ENCODE measurements at regions not wholly inside any gene's neighbourhood (a gene's known extent, or its start where the extent isn't known, plus 50 kb on each side); places are given as distances from the start of the nearest gene placed in this dataset.

GRCh38 chr2:848099-848498 is 102.5 kb upstream of the SNTG2 start:
- no peak for TF ChIP-seq KLF10 (tag by site-specific recombination; IDR thresholded peaks at IDR 0.05)
- no peak for TF ChIP-seq ZNF132 (tag by site-specific recombination; IDR thresholded peaks at IDR 0.05; ENCODE audit: borderline replicate concordance)
- no peak for TF ChIP-seq ZNF610 (tag by site-specific recombination; IDR thresholded peaks at IDR 0.05; ENCODE audit: borderline replicate concordance)
- no peak for TF ChIP-seq ZNF510 (tag by site-specific recombination; IDR thresholded peaks at IDR 0.05; ENCODE audit: insufficient replicate concordance)
- TF ChIP-seq PRDM2 (tag by site-specific recombination; IDR thresholded peaks at IDR 0.05; ENCODE audit: borderline replicate concordance) = no peak
- TF ChIP-seq ZNF549 (tag by site-specific recombination; IDR thresholded peaks at IDR 0.05) = no peak
- TF ChIP-seq, protein P1, sequence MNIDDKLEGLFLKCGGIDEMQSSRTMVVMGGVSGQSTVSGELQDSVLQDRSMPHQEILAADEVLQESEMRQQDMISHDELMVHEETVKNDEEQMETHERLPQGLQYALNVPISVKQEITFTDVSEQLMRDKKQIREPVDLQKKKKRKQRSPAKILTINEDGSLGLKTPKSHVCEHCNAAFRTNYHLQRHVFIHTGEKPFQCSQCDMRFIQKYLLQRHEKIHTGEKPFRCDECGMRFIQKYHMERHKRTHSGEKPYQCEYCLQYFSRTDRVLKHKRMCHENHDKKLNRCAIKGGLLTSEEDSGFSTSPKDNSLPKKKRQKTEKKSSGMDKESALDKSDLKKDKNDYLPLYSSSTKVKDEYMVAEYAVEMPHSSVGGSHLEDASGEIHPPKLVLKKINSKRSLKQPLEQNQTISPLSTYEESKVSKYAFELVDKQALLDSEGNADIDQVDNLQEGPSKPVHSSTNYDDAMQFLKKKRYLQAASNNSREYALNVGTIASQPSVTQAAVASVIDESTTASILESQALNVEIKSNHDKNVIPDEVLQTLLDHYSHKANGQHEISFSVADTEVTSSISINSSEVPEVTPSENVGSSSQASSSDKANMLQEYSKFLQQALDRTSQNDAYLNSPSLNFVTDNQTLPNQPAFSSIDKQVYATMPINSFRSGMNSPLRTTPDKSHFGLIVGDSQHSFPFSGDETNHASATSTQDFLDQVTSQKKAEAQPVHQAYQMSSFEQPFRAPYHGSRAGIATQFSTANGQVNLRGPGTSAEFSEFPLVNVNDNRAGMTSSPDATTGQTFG (tag by site-specific recombination; IDR thresholded peaks at IDR 0.05; ENCODE audit: borderline replicate concordance) = no peak
- TF ChIP-seq GFI1B (tag by site-specific recombination; IDR thresholded peaks at IDR 0.05) = no peak
- TF ChIP-seq GLIS1 (tag by site-specific recombination; IDR thresholded peaks at IDR 0.05) = no peak
- no peak for TF ChIP-seq ZNF23 (tag by site-specific recombination; IDR thresholded peaks at IDR 0.05; ENCODE audit: borderline replicate concordance)
- TF ChIP-seq KLF1 (tag by site-specific recombination; IDR thresholded peaks at IDR 0.05) = no peak
- no peak for TF ChIP-seq ZNF324 (tag by site-specific recombination; IDR thresholded peaks at IDR 0.05)
- no peak for TF ChIP-seq ZNF701 (tag by site-specific recombination; IDR thresholded peaks at IDR 0.05)
- no peak for TF ChIP-seq EGR2 (tag by site-specific recombination; IDR thresholded peaks at IDR 0.05; ENCODE audit: low read depth)
- no peak for TF ChIP-seq ZNF155 (tag by site-specific recombination; IDR thresholded peaks at IDR 0.05)
- H3K36me3 ChIP-seq (ENCODE audit: control insufficient read depth in 2 of 2, insufficient read depth in 1 of 2, low read length in 2 of 2) = no peaks in the 10 kb centered on the region
- ChIA-PET POLR2A (no interaction called here), CTCF (interaction anchor here (1.1 kb wide), 1 partner anchor 133 kb away, joined by 3 read pairs; no protein-coding TSS in a partner anchor)
- H3K27ac ChIP-seq (ENCODE audit: extremely low read depth, low read depth, low read length) = no peak overlapping the region
- no peaks in the 10 kb centered on the region for H3K4me1 ChIP-seq (ENCODE audit: control insufficient read depth, insufficient read depth, low read length)
- H3K9me3 ChIP-seq (ENCODE audit: control insufficient read depth, insufficient read depth, low read depth, low read length) = no peaks in the 10 kb centered on the region
- H3K4me3 ChIP-seq (ENCODE audit: low read depth, low read length) = no peak overlapping the region

DNA sequence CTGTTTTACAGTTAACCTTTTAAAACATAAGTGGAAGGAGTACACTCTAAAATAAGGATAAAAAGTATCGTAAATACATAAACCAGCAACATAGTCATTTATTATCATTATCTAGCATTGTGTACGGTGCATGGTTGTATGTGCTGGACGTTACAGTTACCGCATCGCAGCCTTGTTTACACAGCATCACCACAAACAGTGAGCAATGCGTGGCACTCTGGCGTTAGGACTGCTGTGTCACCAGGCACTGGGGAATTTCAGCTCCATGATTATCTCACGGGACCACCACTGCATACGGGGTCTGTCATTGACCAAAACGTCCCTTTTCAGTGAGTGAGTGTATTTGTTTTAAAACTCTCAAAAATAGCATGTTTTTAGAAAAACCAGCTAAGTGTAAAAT is 103.0 kb upstream of the SNTG2 start:
- Histone ChIP-seq H3K27ac (ENCODE audit: extremely low read depth, low read depth, low read length) (no peak overlapping the region), H3K4me3 (ENCODE audit: low read depth, low read length) (no peak overlapping the region), H3K36me3 (ENCODE audit: control insufficient read depth in 2 of 2, insufficient read depth in 1 of 2, low read length in 2 of 2) (no peaks in the 10 kb centered on the region), H3K9me3 (ENCODE audit: control insufficient read depth, insufficient read depth, low read depth, low read length) (no peaks in the 10 kb centered on the region), H3K4me1 (ENCODE audit: control insufficient read depth, insufficient read depth, low read length) (no peaks in the 10 kb centered on the region)
- ChIA-PET POLR2A (no interaction called here), CTCF (no interaction called here)
- no peak for TF ChIP-seq YY1 (tag by site-specific recombination; IDR thresholded peaks at IDR 0.05)
- no peak for TF ChIP-seq ZNF292 (tag by site-specific recombination; IDR thresholded peaks at IDR 0.05; ENCODE audit: borderline replicate concordance, low read depth)
- TF ChIP-seq ZSCAN23 (tag by site-specific recombination; IDR thresholded peaks at IDR 0.05) = no peak
- TF ChIP-seq ZSCAN16 (tag by site-specific recombination; IDR thresholded peaks at IDR 0.05) = no peak
- no peak for TF ChIP-seq SALL2 (tag by site-specific recombination; IDR thresholded peaks at IDR 0.05; ENCODE audit: borderline replicate concordance)
- no peak for TF ChIP-seq ZBTB7A (tag by site-specific recombination; IDR thresholded peaks at IDR 0.05; ENCODE audit: low read depth)
- TF ChIP-seq, protein P2, sequence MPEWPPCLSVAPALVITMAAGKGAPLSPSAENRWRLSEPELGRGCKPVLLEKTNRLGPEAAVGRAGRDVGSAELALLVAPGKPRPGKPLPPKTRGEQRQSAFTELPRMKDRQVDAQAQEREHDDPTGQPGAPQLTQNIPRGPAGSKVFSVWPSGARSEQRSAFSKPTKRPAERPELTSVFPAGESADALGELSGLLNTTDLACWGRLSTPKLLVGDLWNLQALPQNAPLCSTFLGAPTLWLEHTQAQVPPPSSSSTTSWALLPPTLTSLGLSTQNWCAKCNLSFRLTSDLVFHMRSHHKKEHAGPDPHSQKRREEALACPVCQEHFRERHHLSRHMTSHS (tag by site-specific recombination; IDR thresholded peaks at IDR 0.05) = no peak
- TF ChIP-seq ZNF707 (tag by site-specific recombination; IDR thresholded peaks at IDR 0.05) = no peak
- TF ChIP-seq, protein P3, sequence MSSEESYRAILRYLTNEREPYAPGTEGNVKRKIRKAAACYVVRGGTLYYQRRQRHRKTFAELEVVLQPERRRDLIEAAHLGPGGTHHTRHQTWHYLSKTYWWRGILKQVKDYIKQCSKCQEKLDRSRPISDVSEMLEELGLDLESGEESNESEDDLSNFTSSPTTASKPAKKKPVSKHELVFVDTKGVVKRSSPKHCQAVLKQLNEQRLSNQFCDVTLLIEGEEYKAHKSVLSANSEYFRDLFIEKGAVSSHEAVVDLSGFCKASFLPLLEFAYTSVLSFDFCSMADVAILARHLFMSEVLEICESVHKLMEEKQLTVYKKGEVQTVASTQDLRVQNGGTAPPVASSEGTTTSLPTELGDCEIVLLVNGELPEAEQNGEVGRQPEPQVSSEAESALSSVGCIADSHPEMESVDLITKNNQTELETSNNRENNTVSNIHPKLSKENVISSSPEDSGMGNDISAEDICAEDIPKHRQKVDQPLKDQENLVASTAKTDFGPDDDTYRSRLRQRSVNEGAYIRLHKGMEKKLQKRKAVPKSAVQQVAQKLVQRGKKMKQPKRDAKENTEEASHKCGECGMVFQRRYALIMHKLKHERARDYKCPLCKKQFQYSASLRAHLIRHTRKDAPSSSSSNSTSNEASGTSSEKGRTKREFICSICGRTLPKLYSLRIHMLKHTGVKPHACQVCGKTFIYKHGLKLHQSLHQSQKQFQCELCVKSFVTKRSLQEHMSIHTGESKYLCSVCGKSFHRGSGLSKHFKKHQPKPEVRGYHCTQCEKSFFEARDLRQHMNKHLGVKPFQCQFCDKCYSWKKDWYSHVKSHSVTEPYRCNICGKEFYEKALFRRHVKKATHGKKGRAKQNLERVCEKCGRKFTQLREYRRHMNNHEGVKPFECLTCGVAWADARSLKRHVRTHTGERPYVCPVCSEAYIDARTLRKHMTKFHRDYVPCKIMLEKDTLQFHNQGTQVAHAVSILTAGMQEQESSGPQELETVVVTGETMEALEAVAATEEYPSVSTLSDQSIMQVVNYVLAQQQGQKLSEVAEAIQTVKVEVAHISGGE (tag by site-specific recombination; conservative IDR thresholded peaks at IDR 0.05; ENCODE audit: low read depth) = no peak
